Mammary epithelial cell (primary cell): ENCODE measurements at regions not wholly inside any gene's neighbourhood (a gene's known extent, or its start where the extent isn't known, plus 50 kb on each side); places are given as distances from the start of the nearest gene placed in this dataset.
"Not testable (repeated sequence)": the region's sequence is repeated elsewhere in the genome, so short reads cannot be mapped to it uniquely, and the experiment has no call there.

Experiments used
- EZH2 ChIP-seq: IDR thresholded peaks from 2 replicates; pipeline ENCODE4 v1.6.1; 2012; ENCODE audit warnings: low read length, inconsistent platforms, borderline replicate concordance
- TF ChIP-seq, protein P1 (sequence below), 2 donors: IDR thresholded peaks in 1 of 2; conservative IDR thresholded peaks in 1 of 2; 2 replicates each; pipeline ENCODE4 v1.5.1; 2011 to 2012; ENCODE audit warnings: inconsistent platforms in 2 of 2, low read length in 2 of 2, mild to moderate bottlenecking in 2 of 2, control low read depth in 1 of 2, low read depth in 1 of 2; ENCODE audit not compliant: insufficient read depth in 1 of 2; ENCODE audit errors: extremely low read depth in 1 of 2

DNA sequence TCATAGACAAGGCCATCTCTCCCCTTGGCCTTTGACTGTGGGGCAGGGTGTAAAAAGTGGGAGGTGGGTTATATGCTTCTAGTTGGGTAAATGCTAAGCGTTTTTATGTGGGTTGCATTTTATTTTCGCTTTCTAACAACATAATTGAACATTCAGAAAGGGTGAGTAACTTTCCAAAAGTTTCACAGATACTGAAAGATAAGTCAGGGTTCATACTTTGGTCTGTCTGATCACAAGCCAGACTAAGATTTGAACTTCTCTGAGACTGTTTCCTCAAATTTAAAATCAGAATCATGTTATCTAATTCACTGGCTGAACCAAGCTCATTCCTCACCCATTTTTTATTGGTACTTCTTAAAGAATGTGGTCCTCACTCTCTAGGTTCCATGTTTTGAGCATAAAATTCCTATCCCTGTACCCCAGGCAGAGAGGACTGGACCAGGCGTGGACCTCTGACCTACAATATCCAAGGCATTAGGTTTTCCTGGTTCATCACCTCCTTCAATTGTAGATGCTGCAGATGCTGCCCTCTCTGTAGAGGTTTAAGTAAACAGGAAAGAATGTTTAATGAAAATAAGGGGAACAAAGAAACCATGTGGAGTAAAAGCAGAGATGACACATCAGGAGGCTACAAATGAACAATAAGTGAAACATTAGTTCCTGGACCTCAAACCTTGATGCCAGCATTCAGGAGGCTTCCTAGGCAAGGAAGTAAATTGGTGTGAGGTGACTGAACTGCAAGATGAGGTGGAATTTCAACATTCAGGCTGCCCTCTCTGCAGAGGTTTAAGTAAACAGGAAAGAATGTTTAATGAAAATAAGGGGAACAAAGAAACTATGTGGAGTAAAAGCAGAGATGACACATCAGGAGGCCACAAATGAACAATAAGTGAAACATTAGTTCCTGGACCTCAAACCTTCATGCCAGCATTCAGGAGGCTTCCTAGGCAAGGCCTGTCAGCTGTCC is 198.8 kb upstream of the ZNF658 start:
- TF ChIP-seq, protein P1, sequence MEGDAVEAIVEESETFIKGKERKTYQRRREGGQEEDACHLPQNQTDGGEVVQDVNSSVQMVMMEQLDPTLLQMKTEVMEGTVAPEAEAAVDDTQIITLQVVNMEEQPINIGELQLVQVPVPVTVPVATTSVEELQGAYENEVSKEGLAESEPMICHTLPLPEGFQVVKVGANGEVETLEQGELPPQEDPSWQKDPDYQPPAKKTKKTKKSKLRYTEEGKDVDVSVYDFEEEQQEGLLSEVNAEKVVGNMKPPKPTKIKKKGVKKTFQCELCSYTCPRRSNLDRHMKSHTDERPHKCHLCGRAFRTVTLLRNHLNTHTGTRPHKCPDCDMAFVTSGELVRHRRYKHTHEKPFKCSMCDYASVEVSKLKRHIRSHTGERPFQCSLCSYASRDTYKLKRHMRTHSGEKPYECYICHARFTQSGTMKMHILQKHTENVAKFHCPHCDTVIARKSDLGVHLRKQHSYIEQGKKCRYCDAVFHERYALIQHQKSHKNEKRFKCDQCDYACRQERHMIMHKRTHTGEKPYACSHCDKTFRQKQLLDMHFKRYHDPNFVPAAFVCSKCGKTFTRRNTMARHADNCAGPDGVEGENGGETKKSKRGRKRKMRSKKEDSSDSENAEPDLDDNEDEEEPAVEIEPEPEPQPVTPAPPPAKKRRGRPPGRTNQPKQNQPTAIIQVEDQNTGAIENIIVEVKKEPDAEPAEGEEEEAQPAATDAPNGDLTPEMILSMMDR (conservative IDR thresholded peaks at IDR 0.05 in 1 of 2, IDR thresholded peaks at IDR 0.05 in 1 of 2; ENCODE audit: extremely low read depth in 1 of 2, insufficient read depth in 1 of 2, low read depth in 1 of 2, low read length in 2 of 2): not testable (repeated sequence)
- not testable (repeated sequence) for TF ChIP-seq EZH2
